ES-I3 (cell line): ENCODE measurements at regions not wholly inside any gene's neighbourhood (a gene's known extent, or its start where the extent isn't known, plus 50 kb on each side); places are given as distances from the start of the nearest gene placed in this dataset.
"Not testable (repeated sequence)": the region's sequence is repeated elsewhere in the genome, so short reads cannot be mapped to it uniquely, and the experiment has no call there.

Source experiments
- H3K36me3 ChIP-seq: 2 replicates; pipeline ENCODE4 v1.6.1; 2013; ENCODE audit warnings: mild to moderate bottlenecking, low read length, control low read depth, moderate library complexity; ENCODE audit not compliant: insufficient read depth
- H3K4me1 ChIP-seq: 2 replicates; pipeline ENCODE4 v1.6.1; 2013; ENCODE audit warnings: mild to moderate bottlenecking, control low read depth, low read length; ENCODE audit not compliant: insufficient read depth
- H3K9ac ChIP-seq: 2 replicates; pipeline ENCODE4 v1.6.1; 2013; ENCODE audit warnings: low read depth, mild to moderate bottlenecking, low read length, moderate library complexity
- H3K9me3 ChIP-seq: 2 replicates; pipeline ENCODE4 v1.6.1; 2013; ENCODE audit warnings: mild to moderate bottlenecking, low read length, moderate library complexity; ENCODE audit not compliant: control insufficient read depth, insufficient read depth

GRCh38 chr6:121593011-121593641 lies 157.7 kb downstream of the GJA1 start:
- Histone ChIP-seq H3K9me3 (no peaks in the 10 kb centered on the region), H3K4me1 (peaks cover 9% of the 10 kb centered on the region; the same call in 1 of the 2 replicates), H3K9ac (no peak overlapping the region), H3K36me3 (no peaks in the 10 kb centered on the region)

- H3K36me3 ChIP-seq, result no peaks in the 10 kb centered on the region
- H3K9ac ChIP-seq, result no peak overlapping the region
- H3K4me1 ChIP-seq, result peaks cover 9% of the 10 kb centered on the region; the same call in 1 of the 2 replicates
- H3K9me3 ChIP-seq, result no peaks in the 10 kb centered on the region
Observed at GRCh38 chr6:121594053-121594452, 158.6 kb downstream of the GJA1 start.

DNA sequence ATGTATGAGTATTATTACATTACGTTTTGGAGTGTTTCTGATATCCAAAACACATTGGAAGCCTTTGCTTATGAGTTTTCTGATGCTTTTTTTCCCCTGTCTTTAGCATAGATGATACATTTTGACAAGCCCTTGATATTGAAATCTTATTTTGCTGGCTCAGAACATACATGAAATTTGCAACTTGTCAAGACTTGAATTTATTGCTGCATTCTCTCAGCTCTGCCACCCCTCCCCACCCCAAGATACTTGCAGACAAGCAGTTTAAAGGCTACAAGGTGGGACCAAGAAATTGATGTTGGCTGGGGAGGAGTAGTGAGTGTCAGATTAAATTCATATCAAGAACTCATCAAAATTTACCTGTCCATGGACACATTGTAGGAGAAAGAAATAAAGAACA lies 160.2 kb downstream of the GJA1 start:
- peaks cover 9% of the 10 kb centered on the region; the same call in 1 of the 2 replicates for H3K4me1 ChIP-seq
- no peaks in the 10 kb centered on the region for H3K9me3 ChIP-seq
- no peak overlapping the region for H3K9ac ChIP-seq
- no peaks in the 10 kb centered on the region for H3K36me3 ChIP-seq

DNA sequence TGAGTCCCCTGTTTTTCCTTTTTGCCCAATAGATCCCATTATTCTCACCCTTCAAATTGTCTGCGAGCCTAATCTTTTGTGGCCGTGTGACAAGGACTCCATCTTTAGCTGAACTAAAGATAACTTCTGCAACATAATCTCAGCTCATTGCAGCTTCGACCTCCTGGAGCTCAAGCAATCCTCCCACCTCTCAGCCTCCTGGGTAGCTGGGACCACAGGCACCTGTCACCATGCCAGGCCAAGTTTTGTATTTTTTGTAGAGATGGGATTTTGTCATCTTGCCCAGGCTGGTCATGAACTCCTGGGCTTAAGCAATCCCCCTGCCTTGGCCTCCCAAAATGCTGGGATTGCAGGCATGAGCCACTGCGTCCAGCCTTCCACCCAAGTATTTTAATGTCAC lies 161.0 kb downstream of the GJA1 start:
- H3K4me1 ChIP-seq, result peaks cover 6% of the 10 kb centered on the region; the same call in 1 of the 2 replicates
- H3K9ac ChIP-seq, result no peak overlapping the region
- H3K9me3 ChIP-seq, result no peaks in the 10 kb centered on the region
- H3K36me3 ChIP-seq, result no peaks in the 10 kb centered on the region

DNA sequence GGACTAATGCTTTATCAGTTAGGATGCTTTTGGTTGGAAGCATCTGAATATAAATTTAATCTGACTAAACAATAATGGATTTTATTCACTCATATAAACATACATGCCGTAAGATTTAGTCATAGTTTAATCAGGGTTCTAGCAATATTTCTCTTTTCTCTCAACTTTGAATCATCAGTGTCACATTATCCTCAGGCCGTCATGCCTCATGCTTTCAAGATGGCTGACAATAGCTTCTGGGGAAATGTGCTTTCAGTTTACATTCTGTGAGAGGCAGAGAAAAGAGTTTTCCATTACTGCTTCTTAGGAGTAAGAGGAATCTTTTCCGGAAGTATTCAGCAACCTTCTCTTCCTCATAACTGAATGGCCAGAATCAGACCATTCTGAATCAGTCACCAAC lies 162.2 kb downstream of the GJA1 start:
- no peaks in the 10 kb centered on the region for H3K36me3 ChIP-seq
- H3K4me1 ChIP-seq, result peaks cover 6% of the 10 kb centered on the region; the same call in 1 of the 2 replicates
- no peak overlapping the region for H3K9ac ChIP-seq
- no peaks in the 10 kb centered on the region for H3K9me3 ChIP-seq

GRCh38 chr6:121599331-121599730 lies 163.9 kb downstream of the GJA1 start:
- not testable (repeated sequence) for H3K9ac ChIP-seq, H3K36me3 ChIP-seq, H3K4me1 ChIP-seq, H3K9me3 ChIP-seq

GRCh38 chr6:121600389-121601168 lies 165.1 kb downstream of the GJA1 start:
- H3K4me1 ChIP-seq, result no peaks in the 10 kb centered on the region
- no peak overlapping the region for H3K9ac ChIP-seq
- H3K9me3 ChIP-seq, result no peaks in the 10 kb centered on the region
- H3K36me3 ChIP-seq, result no peaks in the 10 kb centered on the region

GRCh38 chr6:121603486-121603885 lies 168.0 kb downstream of the GJA1 start:
- H3K9me3 ChIP-seq, result no peaks in the 10 kb centered on the region
- H3K36me3 ChIP-seq, result no peaks in the 10 kb centered on the region
- no peak overlapping the region for H3K9ac ChIP-seq
- H3K4me1 ChIP-seq, result no peaks in the 10 kb centered on the region

DNA sequence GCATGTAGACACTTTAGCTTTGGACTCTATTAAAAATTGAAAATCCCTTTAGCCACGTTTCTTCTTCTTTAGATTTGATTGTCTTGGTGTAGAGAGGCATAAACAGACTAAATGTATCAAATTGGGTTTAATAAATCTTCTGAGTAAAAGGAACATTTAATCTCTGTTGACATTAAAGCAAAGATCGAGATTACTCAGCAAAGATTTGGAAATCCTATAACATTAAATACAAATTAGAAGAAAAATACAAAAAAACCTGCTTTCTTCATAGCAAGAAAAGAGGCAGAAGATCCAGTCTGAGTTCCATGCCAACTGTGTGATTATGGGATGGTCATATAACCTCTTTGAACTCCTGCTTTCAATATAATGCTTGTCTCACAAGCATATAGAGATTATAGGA lies 172.3 kb downstream of the GJA1 start:
- no peaks in the 10 kb centered on the region for H3K9me3 ChIP-seq
- H3K36me3 ChIP-seq, result no peaks in the 10 kb centered on the region
- H3K9ac ChIP-seq, result no peak overlapping the region
- peaks cover 3% of the 10 kb centered on the region; the same call in 1 of the 2 replicates for H3K4me1 ChIP-seq

DNA sequence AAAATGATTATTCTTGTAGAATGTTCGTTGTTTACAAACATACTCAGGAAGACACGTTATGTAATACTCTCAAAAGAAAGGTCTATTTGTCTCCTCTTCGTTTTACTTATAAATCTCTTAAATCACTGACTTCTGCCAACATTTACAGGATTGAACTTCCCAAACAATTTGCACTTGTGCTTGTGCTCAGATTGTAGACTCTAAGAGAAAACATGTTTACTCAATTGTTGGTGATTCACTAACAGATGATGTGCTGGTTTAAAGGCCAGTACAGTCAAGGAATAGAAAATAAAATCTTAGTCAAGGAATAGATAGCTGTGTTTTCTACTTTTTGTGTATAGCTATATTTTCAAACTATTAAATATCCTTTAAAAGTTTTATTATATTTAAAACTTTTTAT lies 172.8 kb downstream of the GJA1 start:
- peaks cover 6% of the 10 kb centered on the region; the same call in 1 of the 2 replicates for H3K4me1 ChIP-seq

GRCh38 chr6:121609281-121609680 lies 173.8 kb downstream of the GJA1 start:
- H3K4me1 ChIP-seq, result peaks cover 6% of the 10 kb centered on the region; the same call in 1 of the 2 replicates

More for the DNA sequence above, 172.8 kb downstream of the GJA1 start:
- H3K36me3 ChIP-seq, result no peaks in the 10 kb centered on the region
- no peak overlapping the region for H3K9ac ChIP-seq
- H3K9me3 ChIP-seq, result no peaks in the 10 kb centered on the region

DNA sequence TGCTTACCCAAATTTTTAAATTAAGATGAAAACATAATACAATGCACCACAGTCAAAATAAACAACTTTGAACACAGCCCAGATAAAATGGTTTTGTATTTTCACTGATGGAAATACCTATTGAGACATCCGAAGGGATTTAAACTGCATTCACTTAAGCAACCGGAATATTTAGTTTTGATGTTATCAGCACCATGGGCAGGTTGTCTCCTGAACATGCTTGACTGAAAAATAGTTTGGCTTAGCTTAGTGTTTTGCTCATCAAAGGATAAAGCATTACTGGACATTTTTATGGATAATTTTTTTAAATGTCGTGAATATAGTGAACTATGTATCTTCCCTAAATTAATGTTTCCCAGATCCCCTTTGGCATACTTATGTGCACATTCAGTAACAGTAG lies 177.5 kb downstream of the GJA1 start:
- no peak overlapping the region for H3K9ac ChIP-seq
- peaks cover 18% of the 10 kb centered on the region for H3K4me1 ChIP-seq
- no peaks in the 10 kb centered on the region for H3K9me3 ChIP-seq
- no peaks in the 10 kb centered on the region for H3K36me3 ChIP-seq

More at GRCh38 chr6:121609281-121609680, 173.8 kb downstream of the GJA1 start:
- no peaks in the 10 kb centered on the region for H3K9me3 ChIP-seq
- H3K9ac ChIP-seq, result no peak overlapping the region
- no peaks in the 10 kb centered on the region for H3K36me3 ChIP-seq

- Histone ChIP-seq H3K36me3 (no peaks in the 10 kb centered on the region), H3K4me1 (peaks cover 28% of the 10 kb centered on the region), H3K9me3 (no peaks in the 10 kb centered on the region), H3K9ac (no peak overlapping the region)
Observed at GRCh38 chr6:121614115-121614514, 178.7 kb downstream of the GJA1 start.

DNA sequence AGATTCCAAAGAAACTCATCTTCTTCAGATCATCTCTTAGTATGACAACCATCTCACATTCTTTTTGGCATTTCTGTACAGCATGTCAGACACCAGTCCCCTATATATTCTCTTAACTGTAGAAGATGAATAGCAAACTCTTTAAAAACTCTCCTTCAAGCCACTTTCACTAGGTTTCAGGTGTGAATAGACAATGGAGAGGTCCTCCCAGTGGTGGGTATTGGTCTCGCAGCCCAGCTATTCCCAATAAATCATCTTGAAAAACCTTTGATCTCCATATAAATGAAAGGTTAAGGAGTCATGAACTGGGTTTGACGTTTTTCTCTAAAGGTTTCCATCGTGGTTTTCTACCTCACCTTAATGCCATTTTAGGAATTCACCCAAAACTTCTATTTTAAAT lies 180.0 kb downstream of the GJA1 start:
- Histone ChIP-seq H3K9ac (no peak overlapping the region), H3K9me3 (no peaks in the 10 kb centered on the region), H3K36me3 (no peaks in the 10 kb centered on the region), H3K4me1 (peaks cover 28% of the 10 kb centered on the region)

DNA sequence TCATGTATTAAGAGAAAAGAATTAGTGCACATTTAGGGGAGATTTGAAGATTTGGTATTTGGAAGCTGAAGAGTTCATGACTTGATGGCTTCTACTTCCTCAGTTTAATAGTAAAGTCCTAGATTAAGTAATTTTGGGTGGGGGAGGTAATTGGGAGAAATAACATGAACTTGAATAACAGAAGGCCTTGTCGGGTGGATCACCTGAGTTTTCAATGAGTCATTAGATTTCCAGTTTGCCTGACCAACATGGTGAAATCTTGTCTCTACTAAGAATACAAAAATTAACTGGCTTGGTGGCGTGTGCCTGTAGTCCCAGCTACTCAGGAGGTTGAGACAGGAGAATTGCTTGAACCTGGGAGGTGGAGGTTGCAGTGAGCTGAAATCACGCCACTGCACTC lies 181.0 kb downstream of the GJA1 start:
- no peak overlapping the region for H3K9ac ChIP-seq
- peaks cover 28% of the 10 kb centered on the region for H3K4me1 ChIP-seq
- no peaks in the 10 kb centered on the region for H3K36me3 ChIP-seq
- no peaks in the 10 kb centered on the region for H3K9me3 ChIP-seq
